ENCODE measurements at regions not wholly inside any gene's neighbourhood (a gene's known extent, or its start where the extent isn't known, plus 50 kb on each side); places are given as distances from the start of the nearest gene placed in this dataset.
A peak's percentile ranks its signal among the peaks of the same experiment; 100 is the strongest.
"Not testable (repeated sequence)": the region's sequence is repeated elsewhere in the genome, so short reads cannot be mapped to it uniquely, and the experiment has no call there.

- no peak for DNase-seq (ENCODE audit: low read depth in 4 of 4, low spot score in 1 of 4)
Measured at GRCh38 chr6:164045082-164045481, 630.6 kb downstream of the QKI start.

GRCh38 chr6:164043656-164044055 is 629.1 kb downstream of the QKI start:
- not testable (repeated sequence) for DNase-seq (ENCODE audit: low read depth in 4 of 4, low spot score in 1 of 4)

- DNase-seq (ENCODE audit: low read depth in 4 of 4, low spot score in 1 of 4) = no peak
Measured at GRCh38 chr6:164042212-164042611, 627.7 kb downstream of the QKI start.

DNA sequence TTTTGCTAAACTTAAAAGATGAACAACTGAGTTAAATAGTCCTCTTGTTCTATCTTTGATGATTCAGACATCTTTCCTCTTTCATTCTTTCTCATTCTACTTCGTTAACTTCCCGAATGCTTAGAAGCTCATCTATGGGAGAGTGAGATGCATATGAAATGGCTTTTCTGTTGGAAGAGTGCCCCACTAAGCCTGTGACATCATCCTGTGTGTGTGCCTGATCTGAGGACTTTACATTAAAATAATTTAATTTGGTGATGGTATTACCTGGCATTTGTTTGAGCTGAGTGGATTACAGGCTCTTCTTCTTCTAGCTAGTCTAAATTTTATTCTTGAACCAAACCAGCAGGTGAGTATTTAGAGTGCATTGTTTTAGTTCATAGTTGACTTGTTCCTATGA is 626.5 kb downstream of the QKI start:
- DNase-seq (ENCODE audit: low read depth in 4 of 4, low spot score in 1 of 4) = no peak

GRCh38 chr6:164039954-164040375 is 625.4 kb downstream of the QKI start:
- DNase-seq (ENCODE audit: low read depth in 4 of 4, low spot score in 1 of 4) = peak in 2 of 4 experiments; percentile 3 to 24

- DNase-seq (ENCODE audit: low read depth in 4 of 4, low spot score in 1 of 4) = no peak
Measured at GRCh38 chr6:164037171-164037870, 622.8 kb downstream of the QKI start.

GRCh38 chr6:164035900-164036485 is 621.5 kb downstream of the QKI start:
- no peak for DNase-seq (ENCODE audit: low read depth in 4 of 4, low spot score in 1 of 4)

DNA sequence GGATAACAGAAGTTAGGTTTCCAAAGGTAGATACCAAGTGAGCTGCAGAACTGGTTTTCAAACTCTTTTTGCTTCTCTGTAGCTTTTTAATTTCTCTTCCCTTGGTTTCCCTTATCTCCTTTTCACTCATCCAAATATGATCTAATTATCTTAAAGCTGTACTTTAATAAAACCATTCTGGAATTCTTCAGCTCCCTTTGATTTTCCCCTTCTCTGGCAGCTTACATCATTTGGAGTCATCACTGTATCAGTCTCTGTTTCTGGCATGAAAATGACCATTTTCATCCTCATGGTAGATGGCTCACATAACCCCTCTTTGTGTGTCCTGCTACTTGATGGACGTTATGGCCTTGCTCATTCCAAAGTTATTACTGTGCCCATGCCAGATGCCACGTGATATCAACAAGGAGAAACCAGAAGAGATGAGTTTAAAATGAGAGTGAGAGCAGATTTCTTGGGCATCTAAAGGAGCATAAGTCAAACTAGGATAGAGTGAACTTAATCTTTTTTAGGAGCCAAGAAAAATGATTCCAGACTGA is 620.2 kb downstream of the QKI start:
- no peak for DNase-seq (ENCODE audit: low read depth in 4 of 4, low spot score in 1 of 4)

DNA sequence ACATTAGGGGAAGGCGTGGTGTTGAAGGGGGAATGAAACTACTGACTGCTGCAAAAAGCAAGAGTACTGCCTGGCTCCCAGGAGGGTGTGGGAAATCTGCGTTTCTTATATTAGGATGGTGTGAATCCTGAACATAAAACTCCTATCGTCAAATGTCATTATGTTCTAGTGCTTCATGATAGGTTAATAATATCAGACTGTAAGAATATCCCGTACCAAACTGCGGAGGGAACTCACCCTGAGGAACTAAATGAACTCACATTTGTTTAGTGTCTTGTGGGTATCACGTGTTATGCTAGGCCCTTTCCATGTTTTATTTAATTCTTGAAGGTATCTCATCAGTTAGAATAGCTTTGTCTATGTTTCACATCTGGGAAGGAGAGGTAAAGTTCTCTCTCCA is 610.7 kb downstream of the QKI start:
- no peak for DNase-seq (ENCODE audit: low read depth in 4 of 4, low spot score in 1 of 4)

GRCh38 chr6:164023535-164023934 is 609.0 kb downstream of the QKI start:
- no peak for DNase-seq (ENCODE audit: low read depth in 4 of 4, low spot score in 1 of 4)

DNA sequence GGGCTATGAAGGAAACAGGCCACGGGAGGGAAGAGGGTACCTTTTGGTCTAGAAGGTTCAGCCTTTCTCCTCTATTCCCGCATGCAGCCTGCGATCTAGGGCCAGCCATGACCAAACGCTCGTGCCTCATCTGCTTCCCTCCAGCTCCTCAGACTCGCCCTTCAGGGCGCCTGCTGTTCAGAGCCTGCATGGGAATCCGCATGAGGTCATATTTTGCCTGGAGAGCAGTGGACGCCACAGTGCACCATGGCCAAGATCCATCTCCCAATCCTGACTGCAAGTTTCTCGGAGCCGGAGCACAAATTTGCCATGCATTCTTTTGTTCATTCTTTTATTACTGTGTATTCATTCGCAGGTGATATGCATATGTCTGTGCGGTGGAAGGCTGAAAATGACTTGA is 608.1 kb downstream of the QKI start:
- DNase-seq (ENCODE audit: low read depth in 4 of 4, low spot score in 1 of 4) = no peak

DNA sequence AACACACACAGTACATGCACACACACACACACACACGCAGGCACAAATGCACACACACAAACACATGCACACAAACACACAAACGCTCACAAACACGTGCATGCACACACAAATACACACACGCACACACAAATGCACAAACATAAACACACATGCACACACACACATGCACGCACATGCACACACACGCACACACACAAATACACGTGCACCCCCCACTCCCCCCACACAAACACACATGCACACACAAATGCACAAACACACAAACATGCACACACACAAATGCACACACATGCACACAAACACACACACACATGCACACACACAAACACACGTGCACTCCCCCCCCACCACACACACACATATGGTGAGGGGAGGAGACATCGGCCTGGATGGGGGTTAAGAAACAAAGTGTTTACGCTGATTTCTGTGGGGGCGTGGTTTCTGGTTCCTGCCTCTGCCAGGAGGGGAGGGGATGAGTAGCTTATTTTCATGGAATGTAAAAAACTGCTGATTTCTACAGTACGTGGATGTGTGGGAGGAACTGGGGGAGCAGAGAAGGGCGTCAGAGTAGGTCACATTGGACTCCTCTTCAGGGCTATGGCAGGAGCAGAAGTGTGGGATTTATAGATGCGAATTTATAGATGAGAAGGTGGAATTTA is 607.2 kb downstream of the QKI start:
- no peak for DNase-seq (ENCODE audit: low read depth in 4 of 4, low spot score in 1 of 4)

DNA sequence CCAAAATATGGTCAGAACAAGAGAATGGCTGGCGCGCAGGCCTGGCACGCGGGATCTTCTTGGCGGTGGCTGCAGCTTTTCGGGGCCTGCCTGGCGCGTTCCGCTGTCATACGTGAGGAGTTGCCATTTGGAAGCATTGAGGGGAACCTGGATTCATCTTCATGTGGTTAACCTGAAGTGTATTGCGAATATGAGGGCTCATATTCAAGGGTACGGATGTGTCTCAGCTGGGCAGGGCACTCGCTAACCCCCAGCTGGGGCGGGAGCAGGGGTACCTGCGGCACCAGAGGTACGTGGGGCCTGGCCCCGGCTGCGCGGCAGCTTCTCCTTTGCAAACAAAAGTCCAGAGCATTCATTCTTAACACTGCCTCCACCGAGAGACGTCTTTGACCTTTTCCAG is 605.6 kb downstream of the QKI start:
- no peak for DNase-seq (ENCODE audit: low read depth in 4 of 4, low spot score in 1 of 4)

- no peak for DNase-seq (ENCODE audit: low read depth in 4 of 4, low spot score in 1 of 4)
Measured at GRCh38 chr6:164018133-164018532, 603.6 kb downstream of the QKI start.

GRCh38 chr6:164016056-164016455 is 601.5 kb downstream of the QKI start:
- DNase-seq (ENCODE audit: low read depth in 4 of 4, low spot score in 1 of 4) = no peak

- DNase-seq (ENCODE audit: low read depth in 4 of 4, low spot score in 1 of 4) = no peak
Measured at GRCh38 chr6:164015088-164015484, 600.6 kb downstream of the QKI start.

- DNase-seq (ENCODE audit: low read depth in 4 of 4, low spot score in 1 of 4) = no peak
Measured at GRCh38 chr6:164014346-164015087, 600.0 kb downstream of the QKI start.

DNA sequence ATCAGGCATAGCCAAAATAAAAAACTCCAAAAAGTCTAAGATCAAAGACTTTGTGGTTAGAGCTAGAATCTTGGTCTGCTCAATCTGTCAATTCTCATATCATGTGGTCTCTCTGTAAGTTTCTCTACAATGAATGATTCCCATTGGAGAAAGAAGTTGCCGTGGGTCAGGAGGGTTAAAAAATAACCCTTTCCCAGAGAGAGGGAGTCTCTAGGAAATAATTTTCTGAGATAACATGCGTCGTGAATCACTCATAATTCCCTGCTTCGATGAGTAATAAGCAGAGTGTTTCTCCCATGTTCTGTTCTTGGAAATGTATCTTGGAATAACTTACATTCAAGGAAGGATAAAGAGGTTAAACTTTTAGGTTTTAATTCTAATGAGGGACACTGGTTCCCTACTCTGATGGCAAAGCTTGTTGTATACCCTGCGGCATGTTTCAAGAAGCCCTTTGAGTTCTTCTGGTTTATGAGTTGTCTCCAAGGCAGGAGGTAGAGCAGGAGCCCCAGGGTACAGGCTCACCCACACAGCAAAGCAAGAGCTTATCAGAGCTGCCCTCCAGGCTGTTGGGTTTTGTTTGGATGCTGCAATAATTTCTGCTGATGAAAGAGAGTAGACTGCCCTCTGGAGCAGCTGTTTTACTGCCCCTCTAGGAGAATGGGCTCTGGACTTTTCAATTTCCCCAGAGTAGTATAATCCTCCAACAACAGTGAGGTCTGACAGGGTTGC is 599.1 kb downstream of the QKI start:
- DNase-seq (ENCODE audit: low read depth in 4 of 4, low spot score in 1 of 4) = no peak

DNA sequence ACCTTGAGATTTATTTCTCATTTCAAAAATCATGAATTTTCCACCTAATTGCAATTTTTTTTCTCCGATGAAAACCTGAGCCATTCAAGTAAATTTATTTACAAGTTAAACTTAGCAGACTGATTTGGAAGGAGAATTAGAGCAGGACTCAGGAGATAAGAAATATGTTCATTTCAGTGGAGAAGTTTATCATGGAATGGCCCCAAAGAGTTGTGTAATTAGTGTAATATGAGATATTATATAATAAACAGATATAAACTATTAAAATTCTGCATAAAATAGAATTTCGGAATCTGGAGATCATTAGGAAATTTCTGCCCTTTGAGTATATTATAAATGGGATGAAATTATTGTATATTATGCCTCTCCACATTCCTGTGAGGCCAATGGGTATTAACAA is 596.8 kb downstream of the QKI start:
- DNase-seq (ENCODE audit: low read depth in 4 of 4, low spot score in 1 of 4) = no peak

GRCh38 chr6:164010441-164011103 is 596.1 kb downstream of the QKI start:
- DNase-seq (ENCODE audit: low read depth in 4 of 4, low spot score in 1 of 4) = no peak
